Natural killer cell (primary cell): ENCODE measurements at regions not wholly inside any gene's neighbourhood (a gene's known extent, or its start where the extent isn't known, plus 50 kb on each side); places are given as distances from the start of the nearest gene placed in this dataset.

Experiments
- ATAC-seq, 3 donors: fragments of 150-1000 bp in 2 of 3; fragments of 200-7000 bp in 1 of 3; cut with Tn5 transposase; 1 replicate in 1 of 3; 2 replicates in 2 of 3; pipeline ENCODE4 v1.10.0; 2021; ENCODE audit warnings: mild to moderate bottlenecking in 2 of 3, moderate library complexity in 2 of 3
- DNase-seq, 2 donors: peaks; one replicate each; pipeline versions ENCODE4 v3.0.0 to v3.0.0-alpha.2; 2013 to 2021; ENCODE audit warnings: mixed read lengths in 1 of 2
- H3K27ac ChIP-seq: one replicate; pipeline ENCODE4 v1.5.1; 2013; ENCODE audit warnings: mild to moderate bottlenecking, low read length
- H3K27me3 ChIP-seq: one replicate; pipeline ENCODE4 v1.6.1; 2013; ENCODE audit warnings: low read length; ENCODE audit not compliant: control insufficient read depth, insufficient read depth
- H3K36me3 ChIP-seq: one replicate; pipeline ENCODE4 v1.6.1; 2013; ENCODE audit warnings: low read length; ENCODE audit not compliant: control insufficient read depth, insufficient read depth
- H3K4me1 ChIP-seq: one replicate; pipeline ENCODE4 v1.6.1; 2013; ENCODE audit warnings: low read length; ENCODE audit not compliant: control insufficient read depth, insufficient read depth
- H3K4me3 ChIP-seq: one replicate; pipeline ENCODE4 v1.5.1; 2013; ENCODE audit warnings: low read length
- H3K9me3 ChIP-seq: one replicate; pipeline ENCODE4 v1.6.1; 2013; ENCODE audit warnings: low read length; ENCODE audit not compliant: control insufficient read depth, insufficient read depth
- H3K27ac Mint-ChIP-seq, 2 donors: one replicate each; pipeline ENCODE4 v1.8.0; 2022; ENCODE audit warnings: mild to moderate bottlenecking in 2 of 2, mixed read lengths in 2 of 2, moderate library complexity in 1 of 2
- H3K27me3 Mint-ChIP-seq, 2 donors: one replicate each; pipeline ENCODE4 v1.8.0; 2022; ENCODE audit warnings: low read depth in 2 of 2, mixed read lengths in 2 of 2
- H3K36me3 Mint-ChIP-seq: one replicate; pipeline ENCODE4 v1.8.0; 2022; ENCODE audit warnings: mixed read lengths
- H3K4me1 Mint-ChIP-seq, 2 donors: one replicate each; pipeline ENCODE4 v1.8.0; 2022; ENCODE audit warnings: mixed read lengths in 2 of 2
- H3K4me3 Mint-ChIP-seq: one replicate; pipeline ENCODE4 v1.8.0; 2022; ENCODE audit warnings: mild to moderate bottlenecking, moderate library complexity, mixed read lengths
- H3K9me3 Mint-ChIP-seq, 2 donors: one replicate each; pipeline ENCODE4 v1.8.0; 2022; ENCODE audit warnings: mixed read lengths in 2 of 2
- WGBS: methylation state at CpG from one replicate; pipeline ENCODE4 v1.1.7; 2013; ENCODE audit warnings: missing lambda C conversion rate; ENCODE audit not compliant: insufficient coverage; 5-methylcytosine and 5-hydroxymethylcytosine counted together
- intact Hi-C: fragments of 100-400 bp; cut with micrococcal nuclease; formaldehyde crosslinking; loops from one replicate; pipeline ENCODE4 v1.14.2; 2022
- TF ChIP-seq, protein P1 (sequence below): fragments of 200-600 bp; IDR thresholded peaks from one replicate; pipeline ENCODE4 v1.8.0; 2022; ENCODE audit warnings: antibody characterized with exemption

DNA sequence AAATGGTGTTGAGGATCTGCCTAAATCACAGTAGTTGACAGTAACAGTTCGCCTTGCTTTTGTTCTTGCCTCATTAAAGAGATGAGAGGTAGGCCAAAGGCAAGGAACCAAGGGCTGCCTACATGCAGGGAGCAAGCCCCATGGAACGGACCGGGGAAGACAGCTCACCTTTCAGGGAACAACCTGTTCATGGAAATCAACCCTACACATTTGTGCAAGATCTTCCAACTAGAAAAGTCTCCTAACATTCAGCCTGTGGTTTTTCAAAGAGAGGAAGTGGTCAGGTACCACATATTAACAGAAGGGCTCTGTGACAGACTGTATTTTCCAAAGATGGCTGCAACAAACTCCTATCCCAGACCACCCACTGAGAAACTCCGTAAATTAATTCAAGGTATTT lies 1031.8 kb upstream of the NR2F2 start:
- WGBS, result 22% methylated on average over 3 of the region's 4 CpGs
- no peaks in the 10 kb centered on the region for H3K36me3 Mint-ChIP-seq
- H3K9me3 Mint-ChIP-seq, result no peaks in the 10 kb centered on the region
- DNase-seq (peak in 1 of 2 donors; percentile 3), ATAC-seq (peak in 2 of 3 donors; percentile 38 to 77)
- no peaks in the 10 kb centered on the region for H3K9me3 ChIP-seq
- no peak overlapping the region for H3K27ac Mint-ChIP-seq
- H3K27ac ChIP-seq, result no peak overlapping the region
- peaks cover 5% of the 10 kb centered on the region for H3K4me1 ChIP-seq
- no peak overlapping the region for H3K4me3 ChIP-seq
- H3K4me3 Mint-ChIP-seq, result no peak overlapping the region
- H3K4me1 Mint-ChIP-seq, result peaks cover 7 to 13% of the 10 kb centered on the region in 2 donors
- peaks cover 28% of the 10 kb centered on the region for H3K27me3 ChIP-seq
- TF ChIP-seq, protein P1, sequence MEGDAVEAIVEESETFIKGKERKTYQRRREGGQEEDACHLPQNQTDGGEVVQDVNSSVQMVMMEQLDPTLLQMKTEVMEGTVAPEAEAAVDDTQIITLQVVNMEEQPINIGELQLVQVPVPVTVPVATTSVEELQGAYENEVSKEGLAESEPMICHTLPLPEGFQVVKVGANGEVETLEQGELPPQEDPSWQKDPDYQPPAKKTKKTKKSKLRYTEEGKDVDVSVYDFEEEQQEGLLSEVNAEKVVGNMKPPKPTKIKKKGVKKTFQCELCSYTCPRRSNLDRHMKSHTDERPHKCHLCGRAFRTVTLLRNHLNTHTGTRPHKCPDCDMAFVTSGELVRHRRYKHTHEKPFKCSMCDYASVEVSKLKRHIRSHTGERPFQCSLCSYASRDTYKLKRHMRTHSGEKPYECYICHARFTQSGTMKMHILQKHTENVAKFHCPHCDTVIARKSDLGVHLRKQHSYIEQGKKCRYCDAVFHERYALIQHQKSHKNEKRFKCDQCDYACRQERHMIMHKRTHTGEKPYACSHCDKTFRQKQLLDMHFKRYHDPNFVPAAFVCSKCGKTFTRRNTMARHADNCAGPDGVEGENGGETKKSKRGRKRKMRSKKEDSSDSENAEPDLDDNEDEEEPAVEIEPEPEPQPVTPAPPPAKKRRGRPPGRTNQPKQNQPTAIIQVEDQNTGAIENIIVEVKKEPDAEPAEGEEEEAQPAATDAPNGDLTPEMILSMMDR, result no peak
- H3K27me3 Mint-ChIP-seq, result peaks cover 64 to 72% of the 10 kb centered on the region in 2 donors
- no peaks in the 10 kb centered on the region for H3K36me3 ChIP-seq
- intact Hi-C loops, result loop anchor here (10.0 kb wide), 1 partner anchor 1134 kb away; no protein-coding TSS in a partner anchor

DNA sequence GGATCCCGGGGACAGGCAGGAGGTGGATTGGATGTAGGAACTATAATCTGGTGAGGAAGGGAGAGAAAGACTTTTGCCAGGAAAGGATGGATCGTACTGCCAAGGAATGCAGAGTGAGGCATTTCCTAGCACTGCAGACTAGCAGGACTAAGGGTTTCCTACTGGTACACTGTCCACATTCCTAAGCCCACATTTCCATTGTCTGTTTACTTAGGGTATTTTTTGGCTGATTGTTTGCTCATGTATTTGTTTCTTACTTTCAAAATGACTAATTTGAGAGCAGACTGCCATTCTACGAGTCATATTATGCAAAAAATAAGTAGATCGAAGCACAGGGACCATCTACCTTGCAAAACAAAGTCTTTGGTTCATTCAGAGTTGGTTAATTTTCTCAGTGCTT lies 1029.5 kb upstream of the NR2F2 start:
- Histone ChIP-seq H3K27me3 (peaks cover 32% of the 10 kb centered on the region), H3K4me1 (peaks cover 9% of the 10 kb centered on the region), H3K9me3 (no peaks in the 10 kb centered on the region), H3K36me3 (no peaks in the 10 kb centered on the region), H3K4me3 (no peak overlapping the region), H3K27ac (no peak overlapping the region)
- 77% methylated on average over 4 of the region's 4 CpGs for WGBS
- no peaks in the 10 kb centered on the region for H3K9me3 Mint-ChIP-seq
- intact Hi-C loops, result no loop called here
- H3K36me3 Mint-ChIP-seq, result no peaks in the 10 kb centered on the region
- H3K4me3 Mint-ChIP-seq, result no peak overlapping the region
- H3K27ac Mint-ChIP-seq, result no peak overlapping the region
- peaks cover 63 to 77% of the 10 kb centered on the region in 2 donors for H3K27me3 Mint-ChIP-seq
- ATAC-seq (no peak), DNase-seq (no peak)
- TF ChIP-seq, protein P1, result no peak
- H3K4me1 Mint-ChIP-seq, result peaks cover 22 to 27% of the 10 kb centered on the region in 2 donors

DNA sequence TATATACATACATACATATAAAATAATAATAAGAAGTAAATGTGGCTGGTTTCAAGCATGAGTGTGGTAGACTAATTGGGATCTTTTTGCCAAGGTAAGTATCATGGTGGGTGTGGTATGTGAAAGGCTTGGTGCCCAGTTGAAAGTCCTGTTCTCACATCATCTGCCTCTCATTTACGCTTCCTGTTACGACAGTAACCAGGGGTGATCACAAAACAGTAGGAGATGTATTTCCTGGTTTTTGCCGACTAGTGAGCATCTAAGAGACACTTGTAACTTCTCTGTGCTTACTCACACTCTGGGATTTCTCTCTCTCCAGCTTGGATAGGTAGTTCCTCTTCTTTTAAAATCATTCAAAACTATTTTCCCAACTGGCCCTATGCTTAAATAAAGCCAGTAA lies 1028.3 kb upstream of the NR2F2 start:
- DNase-seq (no peak), ATAC-seq (peak; percentile 30 to 60 (median 34))
- no peak overlapping the region for H3K4me3 Mint-ChIP-seq
- no peak overlapping the region for H3K27ac Mint-ChIP-seq
- TF ChIP-seq, protein P1, result no peak
- Histone ChIP-seq H3K9me3 (no peaks in the 10 kb centered on the region), H3K27me3 (peaks cover 32% of the 10 kb centered on the region), H3K27ac (no peak overlapping the region), H3K4me3 (no peak overlapping the region), H3K36me3 (no peaks in the 10 kb centered on the region), H3K4me1 (peaks cover 9% of the 10 kb centered on the region)
- H3K9me3 Mint-ChIP-seq, result no peaks in the 10 kb centered on the region
- no peaks in the 10 kb centered on the region for H3K36me3 Mint-ChIP-seq
- H3K27me3 Mint-ChIP-seq, result peaks cover 57 to 77% of the 10 kb centered on the region in 2 donors
- 54% methylated on average over 3 of the region's 3 CpGs for WGBS
- H3K4me1 Mint-ChIP-seq, result peaks cover 22 to 27% of the 10 kb centered on the region in 2 donors
- intact Hi-C loops, result no loop called here

DNA sequence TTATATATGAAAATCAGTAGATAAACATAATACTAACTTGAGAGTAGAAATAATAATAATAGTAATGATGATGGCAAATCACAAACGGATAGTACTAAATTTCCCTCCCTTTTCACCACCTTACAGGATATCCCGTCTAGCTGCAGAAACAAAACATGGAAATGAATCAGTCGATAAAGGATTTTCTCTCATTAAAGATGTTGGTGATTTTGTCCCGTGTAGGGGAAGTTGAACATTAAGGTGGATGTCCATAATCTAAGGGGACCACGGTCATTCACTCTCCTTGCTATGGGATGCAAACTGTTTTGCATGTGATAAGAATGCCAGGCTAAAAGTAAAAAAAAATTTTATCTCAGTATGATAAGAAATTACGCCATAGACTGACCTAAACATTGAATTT lies 1027.7 kb upstream of the NR2F2 start:
- TF ChIP-seq, protein P1, result no peak

More for the DNA sequence above, 1027.7 kb upstream of the NR2F2 start:
- DNase-seq, result no peak
- intact Hi-C loops, result no loop called here
- ATAC-seq, result no peak
- H3K27me3 Mint-ChIP-seq, result peaks cover 51 to 74% of the 10 kb centered on the region in 2 donors
- H3K4me1 Mint-ChIP-seq, result peaks cover 22 to 27% of the 10 kb centered on the region in 2 donors
- H3K36me3 ChIP-seq, result no peaks in the 10 kb centered on the region
- H3K9me3 ChIP-seq, result no peaks in the 10 kb centered on the region
- WGBS, result 31% methylated on average over 4 of the region's 6 CpGs
- H3K4me3 Mint-ChIP-seq, result no peak overlapping the region
- no peaks in the 10 kb centered on the region for H3K9me3 Mint-ChIP-seq
- H3K27me3 ChIP-seq, result peaks cover 28% of the 10 kb centered on the region
- H3K4me3 ChIP-seq, result no peak overlapping the region
- H3K27ac Mint-ChIP-seq, result no peak overlapping the region
- H3K4me1 ChIP-seq, result peaks cover 9% of the 10 kb centered on the region
- no peak overlapping the region for H3K27ac ChIP-seq
- no peaks in the 10 kb centered on the region for H3K36me3 Mint-ChIP-seq
